Keratinocyte (primary cell): ENCODE measurements at regions not wholly inside any gene's neighbourhood (a gene's known extent, or its start where the extent isn't known, plus 50 kb on each side); places are given as distances from the start of the nearest gene placed in this dataset.

Experiments used
- DNase-seq: peaks from one replicate; pipeline ENCODE4 v3.0.0-alpha.2; 2011; ENCODE audit warnings: low read depth, missing footprints, low spot score
- FAIRE-seq: peaks from 2 replicates; lab custom pipeline; 2011; peaks lifted over from hg19 to GRCh38; lab: Jason Lieb, UNC
- H2AFZ ChIP-seq: 2 replicates; pipeline ENCODE4 v1.6.0; 2012; ENCODE audit warnings: low read length, control low read depth, inconsistent platforms; ENCODE audit not compliant: control insufficient read depth
- H3K27ac ChIP-seq: 2 replicates; pipeline ENCODE4 v1.5.1; 2011; ENCODE audit warnings: low read length; ENCODE audit not compliant: control insufficient read depth, insufficient read depth
- H3K27me3 ChIP-seq: 3 replicates; pipeline ENCODE4 v1.6.0; 2011; ENCODE audit warnings: low read length; ENCODE audit not compliant: control insufficient read depth, insufficient read depth; ENCODE audit errors: extremely low read depth
- H3K36me3 ChIP-seq, 2 experiments: 2 replicates in 1 of 2; 3 replicates in 1 of 2; pipeline ENCODE4 v1.5.1; 2011; ENCODE audit warnings: low read length in 2 of 2, mild to moderate bottlenecking in 1 of 2; ENCODE audit not compliant: control insufficient read depth in 2 of 2, insufficient read depth in 2 of 2; ENCODE audit errors: extremely low read depth in 1 of 2
- H3K4me1 ChIP-seq: 3 replicates; pipeline ENCODE4 v1.5.1; 2011; ENCODE audit warnings: low read length; ENCODE audit not compliant: control insufficient read depth, insufficient read depth; ENCODE audit errors: extremely low read depth
- H3K4me2 ChIP-seq: 3 replicates; pipeline ENCODE4 v1.6.0; 2011; ENCODE audit warnings: low read depth, low read length; ENCODE audit not compliant: control insufficient read depth, insufficient read depth; ENCODE audit errors: extremely low read depth
- H3K4me3 ChIP-seq, 3 experiments: fragments of 200-600 bp in 1 of 3; sonication (generic) in 1 of 3; 2 replicates in 2 of 3; 3 replicates in 1 of 3; pipeline ENCODE4 v1.5.1; 2011 to 2016; ENCODE audit warnings: low read length in 3 of 3, mild to moderate bottlenecking in 3 of 3, control low read depth in 2 of 3, inconsistent platforms in 1 of 3, low read depth in 1 of 3, mixed read lengths in 1 of 3, mixed run types in 1 of 3, moderate library complexity in 1 of 3; ENCODE audit not compliant: control insufficient read depth in 2 of 3, insufficient read depth in 2 of 3; ENCODE audit errors: extremely low read depth in 1 of 3
- H3K79me2 ChIP-seq: 2 replicates; pipeline ENCODE4 v1.6.0; 2012; ENCODE audit warnings: low read length; ENCODE audit not compliant: control insufficient read depth, insufficient read depth
- H3K9ac ChIP-seq: 3 replicates; pipeline ENCODE4 v1.6.0; 2011; ENCODE audit warnings: low read length; ENCODE audit not compliant: control insufficient read depth, insufficient read depth; ENCODE audit errors: extremely low read depth
- H3K9me1 ChIP-seq: 3 replicates; pipeline ENCODE4 v1.6.0; 2011; ENCODE audit warnings: low read length; ENCODE audit not compliant: control insufficient read depth, insufficient read depth; ENCODE audit errors: extremely low read depth
- H3K9me3 ChIP-seq: 2 replicates; pipeline ENCODE4 v1.5.1; 2012; ENCODE audit warnings: low read depth, low read length; ENCODE audit not compliant: control insufficient read depth
- H4K20me1 ChIP-seq: 3 replicates; pipeline ENCODE4 v1.6.0; 2011; ENCODE audit warnings: low read length; ENCODE audit not compliant: control insufficient read depth, insufficient read depth; ENCODE audit errors: extremely low read depth
- EZH2 ChIP-seq: IDR thresholded peaks from one replicate; pipeline ENCODE4 v1.6.1; 2012; ENCODE audit warnings: inconsistent platforms, mild to moderate bottlenecking, low read length, moderate library complexity
- dilution Hi-C: fragments of 300-500 bp; cut with MboI; formaldehyde crosslinking; loops from one replicate; pipeline ENCODE4 v1.7.0; 2020; ENCODE audit warnings: low sequenced_read_pairs; ENCODE audit not compliant: extremely low pct_ligation_motif_present
- TF ChIP-seq, protein P1 (sequence below), 3 experiments: IDR thresholded peaks in 1 of 3; conservative IDR thresholded peaks in 1 of 3; optimal IDR thresholded peaks in 1 of 3; 2 replicates in 2 of 3; 3 replicates in 1 of 3; pipeline versions ENCODE3 to v1.5.1; 2011; ENCODE audit warnings: low read length in 3 of 3, mild to moderate bottlenecking in 3 of 3, moderate library complexity in 2 of 3, control low read depth in 1 of 3, inconsistent platforms in 1 of 3; ENCODE audit not compliant: insufficient read depth in 2 of 3; ENCODE audit errors: extremely low read depth in 1 of 3

DNA sequence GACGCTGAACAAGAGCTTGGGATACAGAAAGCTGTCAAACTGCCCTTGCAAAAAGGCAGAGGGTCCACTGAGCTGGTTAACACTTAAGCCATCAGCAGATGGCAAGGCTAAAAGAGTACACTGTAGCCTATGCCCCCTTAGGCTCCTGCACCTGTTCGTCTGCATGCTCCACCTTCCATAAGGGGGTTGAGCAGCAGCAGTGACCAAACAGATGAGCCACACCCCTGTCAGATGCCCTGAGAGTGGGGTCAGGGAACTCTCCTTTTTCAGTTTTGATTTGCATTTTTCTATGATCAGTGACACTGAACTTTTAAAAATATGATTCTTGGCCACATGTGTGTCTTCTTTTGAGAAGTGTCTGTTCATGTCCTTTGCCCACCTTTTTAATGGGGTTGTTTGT is 402.5 kb upstream of the FAM98A start:
- Histone ChIP-seq H3K4me2 (no peak overlapping the region), H3K9ac (no peak overlapping the region), H4K20me1 (no peaks in the 10 kb centered on the region), H3K36me3 (no peaks in the 10 kb centered on the region), H3K79me2 (no peaks in the 10 kb centered on the region), H3K9me3 (peaks cover 3% of the 10 kb centered on the region), H3K4me3 (no peak overlapping the region), H3K9me1 (no peaks in the 10 kb centered on the region), H2AFZ (no peak overlapping the region), H3K27ac (no peak overlapping the region), H3K4me1 (no peaks in the 10 kb centered on the region), H3K27me3 (no peaks in the 10 kb centered on the region)
- dilution Hi-C loops = no loop called here
- FAIRE-seq (no peak), DNase-seq (no peak)
- TF ChIP-seq, protein P1, sequence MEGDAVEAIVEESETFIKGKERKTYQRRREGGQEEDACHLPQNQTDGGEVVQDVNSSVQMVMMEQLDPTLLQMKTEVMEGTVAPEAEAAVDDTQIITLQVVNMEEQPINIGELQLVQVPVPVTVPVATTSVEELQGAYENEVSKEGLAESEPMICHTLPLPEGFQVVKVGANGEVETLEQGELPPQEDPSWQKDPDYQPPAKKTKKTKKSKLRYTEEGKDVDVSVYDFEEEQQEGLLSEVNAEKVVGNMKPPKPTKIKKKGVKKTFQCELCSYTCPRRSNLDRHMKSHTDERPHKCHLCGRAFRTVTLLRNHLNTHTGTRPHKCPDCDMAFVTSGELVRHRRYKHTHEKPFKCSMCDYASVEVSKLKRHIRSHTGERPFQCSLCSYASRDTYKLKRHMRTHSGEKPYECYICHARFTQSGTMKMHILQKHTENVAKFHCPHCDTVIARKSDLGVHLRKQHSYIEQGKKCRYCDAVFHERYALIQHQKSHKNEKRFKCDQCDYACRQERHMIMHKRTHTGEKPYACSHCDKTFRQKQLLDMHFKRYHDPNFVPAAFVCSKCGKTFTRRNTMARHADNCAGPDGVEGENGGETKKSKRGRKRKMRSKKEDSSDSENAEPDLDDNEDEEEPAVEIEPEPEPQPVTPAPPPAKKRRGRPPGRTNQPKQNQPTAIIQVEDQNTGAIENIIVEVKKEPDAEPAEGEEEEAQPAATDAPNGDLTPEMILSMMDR (optimal IDR thresholded peaks at IDR 0.05 in 1 of 3, IDR thresholded peaks at IDR 0.05 in 1 of 3, conservative IDR thresholded peaks at IDR 0.05 in 1 of 3; ENCODE audit: extremely low read depth in 1 of 3, insufficient read depth in 2 of 3, low read length in 3 of 3) = no peak
- TF ChIP-seq EZH2 = no peak

DNA sequence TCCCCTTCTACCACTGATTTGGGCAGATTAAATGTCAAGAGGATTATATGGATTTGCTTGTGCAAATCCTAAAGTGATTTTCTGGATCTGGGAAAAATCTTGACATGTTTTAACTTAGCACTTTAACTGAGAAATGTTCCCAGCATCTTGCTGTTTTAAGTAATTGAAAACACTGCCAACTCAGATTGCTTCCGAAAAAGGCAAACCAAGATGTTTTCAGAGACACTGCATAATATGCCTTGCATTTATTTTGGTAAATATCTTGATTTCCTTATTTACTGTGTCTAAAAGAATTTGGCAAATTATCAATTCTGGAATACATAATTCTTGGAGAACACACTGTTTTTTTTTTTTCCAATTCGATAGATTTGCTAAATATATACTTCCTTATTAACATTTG is 385.0 kb upstream of the FAM98A start:
- Histone ChIP-seq H3K27ac (no peak overlapping the region), H3K9ac (no peak overlapping the region), H2AFZ (no peak overlapping the region), H3K9me3 (no peaks in the 10 kb centered on the region), H3K36me3 (no peaks in the 10 kb centered on the region), H4K20me1 (no peaks in the 10 kb centered on the region), H3K4me2 (no peak overlapping the region), H3K9me1 (no peaks in the 10 kb centered on the region), H3K4me3 (no peak overlapping the region), H3K4me1 (no peaks in the 10 kb centered on the region), H3K79me2 (no peaks in the 10 kb centered on the region), H3K27me3 (no peaks in the 10 kb centered on the region)
- TF ChIP-seq, protein P1 (optimal IDR thresholded peaks at IDR 0.05 in 1 of 3, IDR thresholded peaks at IDR 0.05 in 1 of 3, conservative IDR thresholded peaks at IDR 0.05 in 1 of 3; ENCODE audit: extremely low read depth in 1 of 3, insufficient read depth in 2 of 3, low read length in 3 of 3) = no peak
- no peak for TF ChIP-seq EZH2
- dilution Hi-C loops = no loop called here
- no peak for FAIRE-seq
- DNase-seq = no peak
